Body of pancreas (tissue), 4 donors: ENCODE measurements at regions not wholly inside any gene's neighbourhood (a gene's known extent, or its start where the extent isn't known, plus 50 kb on each side); places are given as distances from the start of the nearest gene placed in this dataset.

ENCODE experiments used
- CTCF ChIP-seq, 7 experiments: fragments of 450-650 bp in 4 of 7; fragments of 200-600 bp in 3 of 7; sonication (generic) in 3 of 7; IDR thresholded peaks; one replicate each; pipeline ENCODE4 v1.5.1; 2016 to 2019; ENCODE audit warnings: antibody characterized with exemption in 7 of 7
- POLR2A ChIP-seq, 3 donors: fragments of 450-650 bp; IDR thresholded peaks; one replicate each; pipeline ENCODE4 v1.6.1; 2016; ENCODE audit warnings: antibody characterized with exemption in 3 of 3, mild to moderate bottlenecking in 2 of 3

- TF ChIP-seq CTCF (IDR thresholded peaks at IDR 0.05), result no peak
- no peak for TF ChIP-seq POLR2A (IDR thresholded peaks at IDR 0.05)
These were observed 260.5 kb downstream of the C12orf50 start for GRCh38 chr12:87768501-87769287.
